C4-2B (cell line): ENCODE measurements at regions not wholly inside any gene's neighbourhood (a gene's known extent, or its start where the extent isn't known, plus 50 kb on each side); places are given as distances from the start of the nearest gene placed in this dataset.

ENCODE experiments used
- ZFX ChIP-seq: fragments of 450-650 bp; IDR thresholded peaks from 2 replicates; pipeline ENCODE4 v1.6.1; 2017
- TF ChIP-seq, protein P1 (sequence below): fragments of 450-650 bp; conservative IDR thresholded peaks from 2 replicates; pipeline ENCODE4 v1.5.1; 2017; ENCODE audit warnings: mild to moderate bottlenecking

DNA sequence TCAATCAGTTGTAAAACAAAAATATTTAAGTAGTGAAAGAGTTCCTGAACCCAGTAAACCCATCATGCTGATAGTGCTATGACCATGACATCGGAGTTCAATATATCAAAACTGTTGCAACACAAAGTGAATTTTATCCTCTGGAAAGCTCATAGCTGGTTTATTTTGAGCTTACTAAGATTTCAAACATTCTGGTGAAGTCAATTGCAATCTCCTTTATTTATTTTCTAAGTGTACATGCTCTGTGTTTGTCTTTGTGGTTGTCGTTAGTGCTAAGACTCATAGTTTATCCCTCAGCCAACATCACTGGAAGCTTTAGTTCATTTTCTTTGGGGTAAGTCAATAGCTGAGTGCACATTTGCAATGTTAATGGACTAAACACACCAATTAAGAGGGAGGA, 91.9 kb downstream of the QPCT start:
- TF ChIP-seq, protein P1, sequence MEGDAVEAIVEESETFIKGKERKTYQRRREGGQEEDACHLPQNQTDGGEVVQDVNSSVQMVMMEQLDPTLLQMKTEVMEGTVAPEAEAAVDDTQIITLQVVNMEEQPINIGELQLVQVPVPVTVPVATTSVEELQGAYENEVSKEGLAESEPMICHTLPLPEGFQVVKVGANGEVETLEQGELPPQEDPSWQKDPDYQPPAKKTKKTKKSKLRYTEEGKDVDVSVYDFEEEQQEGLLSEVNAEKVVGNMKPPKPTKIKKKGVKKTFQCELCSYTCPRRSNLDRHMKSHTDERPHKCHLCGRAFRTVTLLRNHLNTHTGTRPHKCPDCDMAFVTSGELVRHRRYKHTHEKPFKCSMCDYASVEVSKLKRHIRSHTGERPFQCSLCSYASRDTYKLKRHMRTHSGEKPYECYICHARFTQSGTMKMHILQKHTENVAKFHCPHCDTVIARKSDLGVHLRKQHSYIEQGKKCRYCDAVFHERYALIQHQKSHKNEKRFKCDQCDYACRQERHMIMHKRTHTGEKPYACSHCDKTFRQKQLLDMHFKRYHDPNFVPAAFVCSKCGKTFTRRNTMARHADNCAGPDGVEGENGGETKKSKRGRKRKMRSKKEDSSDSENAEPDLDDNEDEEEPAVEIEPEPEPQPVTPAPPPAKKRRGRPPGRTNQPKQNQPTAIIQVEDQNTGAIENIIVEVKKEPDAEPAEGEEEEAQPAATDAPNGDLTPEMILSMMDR = no peak
- no peak for TF ChIP-seq ZFX
